HG02623 (cell line): ENCODE measurements at regions not wholly inside any gene's neighbourhood (a gene's known extent, or its start where the extent isn't known, plus 50 kb on each side); places are given as distances from the start of the nearest gene placed in this dataset.
"Not testable (repeated sequence)": the region's sequence is repeated elsewhere in the genome, so short reads cannot be mapped to it uniquely, and the experiment has no call there.

Experiments
- ATAC-seq: cut with Tn5 transposase; IDR thresholded peaks from one replicate; pipeline ENCODE4 v1.9.1; 2021; ENCODE audit warnings: moderate library complexity; ENCODE audit not compliant: unreplicated experiment

DNA sequence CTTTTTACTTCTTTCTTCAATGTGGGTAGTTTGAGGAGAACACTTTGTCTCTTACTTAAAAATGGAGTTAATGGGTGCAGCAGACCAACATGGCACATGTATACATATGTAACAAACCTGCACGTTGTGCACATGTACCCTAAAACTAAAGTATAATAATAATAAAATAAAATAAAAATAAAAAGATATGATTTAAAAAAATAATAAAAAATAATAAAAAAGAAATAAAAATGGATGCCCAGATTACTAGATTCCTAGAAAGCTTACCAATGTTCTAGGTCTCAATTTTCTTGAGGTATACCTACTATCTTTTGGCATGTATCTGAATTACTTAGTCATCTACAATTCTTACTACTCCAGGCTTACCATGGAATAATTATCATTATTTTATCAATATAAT is 2001.6 kb upstream of the CDH9 start:
- no peak for ATAC-seq

DNA sequence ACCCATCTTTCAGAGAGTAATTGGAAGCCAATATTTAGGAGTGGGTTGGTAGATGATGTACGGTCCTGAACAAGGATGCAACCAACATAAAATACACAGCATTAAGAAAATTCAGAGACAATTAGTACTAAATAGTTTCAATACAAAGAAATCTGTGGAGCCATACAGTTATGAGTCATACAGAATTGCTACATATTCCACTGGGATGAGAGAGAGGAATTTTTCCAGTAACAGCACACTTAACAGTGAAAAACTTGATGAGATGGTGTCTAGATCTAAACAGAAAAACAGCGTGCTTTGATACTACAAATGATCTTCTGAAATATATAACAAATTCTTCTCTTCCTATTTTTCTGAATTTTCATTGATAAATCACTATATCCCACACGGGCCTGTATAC is 1999.3 kb upstream of the CDH9 start:
- ATAC-seq: no peak

- ATAC-seq: no peak
Measured at GRCh38 chr5:29024052-29024451, 1985.7 kb upstream of the CDH9 start.

GRCh38 chr5:29023541-29023940 is 1985.2 kb upstream of the CDH9 start:
- no peak for ATAC-seq

DNA sequence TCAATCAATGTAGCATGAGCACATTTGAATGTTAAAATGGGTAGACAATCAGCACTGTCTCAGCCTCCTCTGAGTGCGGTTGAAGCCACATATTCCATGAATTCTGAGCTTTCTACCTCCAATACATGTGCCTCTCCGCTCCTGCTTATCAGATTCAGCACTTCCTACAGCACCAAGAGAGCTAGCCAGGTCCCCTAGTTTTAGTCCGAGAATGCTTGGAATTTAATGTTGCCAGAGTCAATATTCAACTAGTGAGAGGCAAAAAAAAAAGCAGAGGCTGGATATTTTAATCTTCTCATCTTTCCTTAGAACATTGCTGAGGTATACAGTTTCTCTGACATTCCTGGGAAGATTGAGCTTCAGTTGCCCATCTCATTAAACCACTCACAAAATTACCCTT is 1979.1 kb upstream of the CDH9 start:
- ATAC-seq: no peak

- ATAC-seq: no peak
Measured at GRCh38 chr5:29016067-29016466, 1977.7 kb upstream of the CDH9 start.

GRCh38 chr5:29015523-29015922 is 1977.1 kb upstream of the CDH9 start:
- no peak for ATAC-seq

DNA sequence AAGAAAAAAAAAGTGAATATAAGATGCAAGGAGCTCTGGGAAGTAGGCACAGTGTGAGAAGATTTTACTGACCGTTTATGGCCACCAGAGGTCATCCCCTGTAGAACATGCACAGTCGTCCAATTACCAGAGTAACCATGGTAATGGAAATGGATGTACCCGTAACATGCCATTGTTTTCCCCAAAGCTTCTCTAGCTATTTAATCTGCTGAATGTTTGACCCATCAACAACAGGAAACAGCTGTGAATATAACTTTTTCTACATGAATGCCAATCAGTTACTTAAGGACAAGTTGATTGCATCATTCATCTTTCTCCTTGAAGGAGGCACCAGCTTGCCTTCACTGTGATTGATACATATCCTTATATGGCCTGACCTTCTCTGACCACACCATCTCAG is 1967.0 kb upstream of the CDH9 start:
- ATAC-seq: no peak

DNA sequence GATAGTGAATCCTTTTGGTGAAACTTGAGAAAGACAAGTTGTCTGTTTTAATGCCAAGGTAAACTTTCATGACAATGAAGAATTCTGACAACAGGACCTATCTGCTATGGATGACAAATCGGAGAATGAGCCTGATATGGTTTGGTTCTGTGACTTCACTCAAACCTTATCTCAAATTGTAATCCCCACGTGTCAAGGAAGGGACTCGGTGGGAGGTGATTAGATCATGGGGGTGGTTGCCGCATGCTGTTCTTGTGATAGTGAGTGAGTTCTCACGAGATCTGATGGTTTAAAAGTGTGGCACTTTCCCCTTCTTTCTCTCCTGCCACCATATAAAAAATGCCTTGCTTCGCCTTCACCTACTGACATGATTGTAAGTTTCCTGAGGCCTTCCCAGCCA is 1964.1 kb upstream of the CDH9 start:
- no peak for ATAC-seq

- ATAC-seq: no peak
Measured at GRCh38 chr5:29001666-29002065, 1963.3 kb upstream of the CDH9 start.

DNA sequence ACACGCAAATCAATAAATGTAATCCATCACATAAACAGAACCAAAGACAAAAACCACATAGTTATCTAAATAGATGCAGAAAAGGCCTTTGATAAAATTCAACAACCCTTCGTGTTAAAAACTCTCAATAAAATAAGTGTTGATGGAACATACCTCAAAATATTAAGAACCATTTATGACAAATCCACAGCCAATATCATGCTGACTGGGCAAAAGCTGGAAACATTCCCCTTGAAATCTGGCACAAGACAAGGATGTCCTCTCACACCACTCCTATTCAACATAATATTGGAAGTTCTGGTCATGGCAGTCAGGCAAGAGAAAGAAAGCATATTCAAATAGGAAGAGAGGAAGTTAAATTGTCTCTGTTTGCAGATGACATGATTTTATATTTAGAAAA is 1946.3 kb upstream of the CDH9 start:
- no peak for ATAC-seq

DNA sequence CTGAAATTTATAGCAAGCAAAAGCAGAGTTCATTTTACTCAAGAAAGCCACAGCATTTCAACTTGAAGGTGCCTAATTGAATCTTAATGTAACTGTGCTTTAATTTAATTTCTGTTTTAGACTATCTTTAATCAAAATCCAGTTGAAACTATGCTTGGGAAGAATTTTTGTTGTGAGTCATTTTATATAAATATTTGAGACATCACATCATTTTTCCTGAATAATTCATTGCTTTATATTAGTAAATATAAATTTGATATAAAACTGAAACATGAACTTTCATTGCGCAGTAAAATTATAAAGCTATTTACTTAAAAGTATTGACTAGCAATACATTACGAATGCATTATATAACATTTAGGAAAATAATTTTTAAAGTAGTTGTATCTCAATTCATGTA is 1937.1 kb upstream of the CDH9 start:
- ATAC-seq: no peak

DNA sequence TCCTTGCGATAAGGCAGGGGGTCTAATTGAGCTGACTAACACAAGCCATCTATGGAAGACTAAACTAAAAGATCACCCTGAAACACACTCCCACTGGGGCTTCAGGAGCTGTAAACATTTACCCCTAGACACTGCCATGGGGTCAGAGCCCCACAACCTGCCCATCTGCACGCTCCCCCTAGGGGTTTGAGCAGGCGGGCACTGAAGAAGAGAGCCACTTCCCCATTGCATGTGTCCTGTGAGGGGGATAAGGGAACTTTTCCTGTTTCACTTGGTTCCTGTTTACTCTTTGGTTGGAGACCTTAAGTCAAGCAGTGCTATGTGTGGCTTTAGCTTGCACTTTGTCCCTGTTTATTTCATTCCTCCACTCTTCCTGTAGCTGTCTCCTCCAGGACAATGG is 1929.5 kb upstream of the CDH9 start:
- ATAC-seq: no peak

DNA sequence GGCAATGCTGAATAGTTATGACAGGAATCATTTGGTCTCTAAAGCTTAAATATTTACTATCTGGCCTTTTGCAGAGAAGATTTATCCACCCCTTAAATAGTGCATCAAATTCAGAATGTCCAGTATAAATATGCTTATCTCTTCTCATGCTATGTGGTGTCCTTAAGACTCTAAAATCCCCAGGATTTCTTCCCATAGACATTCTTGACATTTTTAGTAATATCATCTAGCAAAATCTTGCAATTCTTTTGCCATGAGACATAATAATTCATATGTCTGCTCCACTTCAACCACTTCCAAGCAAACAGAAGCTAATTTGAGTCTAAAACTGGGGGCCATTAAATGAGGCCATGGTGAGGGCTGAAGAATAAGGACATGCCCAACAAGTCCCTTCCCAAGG is 1923.4 kb upstream of the CDH9 start:
- no peak for ATAC-seq

GRCh38 chr5:28958581-28958980 is 1920.2 kb upstream of the CDH9 start:
- no peak for ATAC-seq

DNA sequence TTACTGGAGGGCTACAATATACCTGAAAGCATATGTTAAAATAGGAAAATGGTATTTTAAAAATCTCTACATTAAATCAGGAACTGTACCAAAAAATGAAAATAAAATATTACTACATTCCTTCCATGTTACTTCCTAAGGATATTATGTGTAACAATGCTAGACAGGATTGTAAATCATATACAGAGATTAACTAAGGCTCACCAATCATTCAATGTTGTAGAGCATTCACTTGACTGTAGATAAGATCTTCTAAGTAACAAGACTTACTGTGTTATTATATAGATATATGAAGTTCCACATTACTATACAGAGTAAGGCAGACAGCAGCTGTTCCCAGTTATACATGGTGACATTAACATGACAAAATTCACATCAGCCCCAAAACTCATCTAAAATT is 1919.1 kb upstream of the CDH9 start:
- no peak for ATAC-seq

DNA sequence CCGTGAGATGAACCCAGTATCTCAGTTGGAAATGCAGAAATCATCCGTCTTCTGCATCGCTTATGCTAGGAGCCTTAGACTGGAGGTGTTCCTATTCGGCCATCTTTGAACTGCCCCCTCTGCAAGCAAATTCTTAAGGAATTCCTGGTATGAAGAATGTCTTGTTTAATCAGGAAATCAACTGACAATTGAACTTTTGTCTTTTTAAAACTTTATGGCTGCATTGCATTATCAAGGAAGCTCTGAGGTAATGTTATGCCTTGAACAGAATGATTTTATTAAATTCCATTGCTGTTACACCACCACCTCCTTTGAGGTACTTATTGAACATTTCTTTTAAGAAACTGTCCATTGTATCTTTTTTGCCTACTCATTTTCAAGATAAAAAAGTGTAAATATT is 1915.7 kb upstream of the CDH9 start:
- ATAC-seq: no peak

- no peak for ATAC-seq
Measured at GRCh38 chr5:28947865-28948264, 1909.5 kb upstream of the CDH9 start.

DNA sequence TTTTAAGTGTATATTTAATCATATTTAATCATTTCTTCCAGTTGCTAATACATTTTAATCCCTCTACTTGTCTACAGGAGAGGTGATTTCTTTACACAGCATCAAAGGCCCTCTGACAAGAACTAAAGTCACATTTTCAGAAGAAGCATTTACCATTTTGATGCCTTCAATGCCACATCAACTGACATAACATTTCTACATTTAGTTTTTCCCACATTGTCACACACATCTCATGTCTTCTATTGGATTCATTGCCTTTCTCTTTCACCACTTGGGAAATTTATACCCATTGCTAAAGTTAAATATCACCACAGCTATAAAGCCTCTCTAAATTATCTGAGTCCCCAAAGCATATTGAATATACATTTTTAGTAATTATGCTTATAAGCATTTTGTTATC is 1907.5 kb upstream of the CDH9 start:
- no peak for ATAC-seq

DNA sequence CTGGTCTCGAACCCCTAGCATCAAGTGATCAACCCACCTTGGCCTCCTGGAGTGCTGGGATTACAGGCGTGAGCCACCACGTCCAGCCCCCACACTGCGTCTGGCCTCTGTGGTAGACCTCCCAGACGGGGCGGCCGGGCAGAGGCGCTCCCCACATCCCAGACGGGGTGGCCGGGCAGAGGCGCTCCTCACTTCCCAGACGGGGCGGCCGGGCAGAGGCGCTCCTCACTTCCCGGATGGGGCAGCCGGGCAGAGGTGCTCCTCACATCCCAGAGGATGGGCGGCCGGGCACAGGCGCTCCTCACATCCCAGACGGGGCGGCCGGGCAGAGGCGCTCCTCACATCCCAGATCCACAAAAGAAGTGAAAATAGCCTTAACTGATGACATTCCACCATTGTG is 1891.0 kb upstream of the CDH9 start:
- ATAC-seq: not testable (repeated sequence)

- not testable (repeated sequence) for ATAC-seq
Measured at GRCh38 chr5:28928327-28928790, 1890.0 kb upstream of the CDH9 start.

- no peak for ATAC-seq
Measured at GRCh38 chr5:28927559-28928326, 1889.4 kb upstream of the CDH9 start.

- ATAC-seq: no peak
Measured at GRCh38 chr5:28926422-28926821, 1888.0 kb upstream of the CDH9 start.
